Spleen (tissue), 11 donors: ENCODE measurements at regions not wholly inside any gene's neighbourhood (a gene's known extent, or its start where the extent isn't known, plus 50 kb on each side); places are given as distances from the start of the nearest gene placed in this dataset.

Source experiments
- DNase-seq: peaks from one replicate; pipeline ENCODE4 v3.0.0-alpha.2; 2020
- H3K27ac ChIP-seq, 8 donors: fragments of 200-600 bp; sonication (generic) in 7 of 8; 1 replicate in 4 of 8; 2 replicates in 4 of 8; pipeline versions ENCODE4 v1.5.0 to v1.8.0; 2016 to 2021; ENCODE audit warnings: inconsistent platforms in 4 of 8, mild to moderate bottlenecking in 4 of 8, moderate library complexity in 1 of 8
- H3K27me3 ChIP-seq, 7 donors: fragments of 200-600 bp; sonication (generic) in 6 of 7; replicated peaks in 1 of 7; 1 replicate in 4 of 7; 2 replicates in 3 of 7; pipeline versions ENCODE4 v1.5.0 to v1.8.0; 2016 to 2021; ENCODE audit warnings: inconsistent platforms in 3 of 7, mild to moderate bottlenecking in 1 of 7
- H3K36me3 ChIP-seq, 6 donors: fragments of 200-600 bp; sonication (generic) in 5 of 6; 1 replicate in 4 of 6; 2 replicates in 2 of 6; pipeline versions ENCODE4 v1.5.0 to v1.8.0; 2016 to 2021; ENCODE audit warnings: inconsistent platforms in 2 of 6
- H3K4me1 ChIP-seq, 6 donors: fragments of 200-600 bp; sonication (generic) in 5 of 6; 1 replicate in 3 of 6; 2 replicates in 3 of 6; pipeline versions ENCODE4 v1.5.0 to v1.8.0; 2016 to 2021; ENCODE audit warnings: inconsistent platforms in 3 of 6
- H3K4me3 ChIP-seq, 8 donors: fragments of 200-600 bp; sonication (generic) in 7 of 8; 1 replicate in 4 of 8; 2 replicates in 4 of 8; pipeline versions ENCODE4 v1.5.0 to v1.8.0; 2016 to 2021; ENCODE audit warnings: inconsistent platforms in 4 of 8, mild to moderate bottlenecking in 4 of 8, moderate library complexity in 2 of 8
- H3K9me3 ChIP-seq, 8 donors: fragments of 200-600 bp; sonication (generic) in 7 of 8; 1 replicate in 4 of 8; 2 replicates in 4 of 8; pipeline versions ENCODE4 v1.5.0 to v1.8.0; 2016 to 2021; ENCODE audit warnings: inconsistent platforms in 4 of 8
- POLR2A ChIP-seq, 3 donors: fragments of 450-650 bp; IDR thresholded peaks; one replicate each; pipeline ENCODE4 v1.5.1; 2017; ENCODE audit warnings: antibody characterized with exemption in 3 of 3, mild to moderate bottlenecking in 1 of 3
- POLR2AphosphoS5 ChIP-seq, 3 donors: sonication (generic); formaldehyde crosslinking; IDR thresholded peaks; one replicate each; pipeline ENCODE4 v1.5.1; 2017; ENCODE audit warnings: antibody characterized with exemption in 3 of 3
- WGBS, 5 donors: extraction: QIAGEN DNeasy Blood & Tissue Kit in 3 of 5; methylation state at CpG; one replicate each; pipeline versions ENCODE4 v1.1.5 to v1.1.7; 2013 to 2018; 5-methylcytosine and 5-hydroxymethylcytosine counted together
- intact Hi-C: fragments of 100-400 bp; cut with DNase I; formaldehyde crosslinking; loops from one replicate; pipeline ENCODE4 v1.15.0; 2023; ENCODE audit warnings: low total_unique reads
- TF ChIP-seq, protein P1 (sequence below), 11 experiments: fragments of 200-600 bp in 7 of 11; fragments of 450-650 bp in 4 of 11; sonication (generic) in 4 of 11; IDR thresholded peaks in 8 of 11; conservative IDR thresholded peaks in 3 of 11; 1 replicate in 7 of 11; 2 replicates in 4 of 11; pipeline versions ENCODE4 v1.4.0 to v1.8.0; 2016 to 2021; ENCODE audit warnings: antibody characterized with exemption in 11 of 11, inconsistent platforms in 4 of 11, mild to moderate bottlenecking in 1 of 11
- donor health status: healthy with polysubstance abuse.
- donor health status: DM: no; HTN: no; CAD: no; lungs with moderate emphysema.
- donor health status: DM: no; HTN: no; CAD: no.
- donor health status: Bipolar disorder and iron deficiency.
- donor health status: healthy.
- donor health status: DM: no; HTN: no; CAD: no.
- donor health status: DM: yes; HTN: yes; CAD: no.

DNA sequence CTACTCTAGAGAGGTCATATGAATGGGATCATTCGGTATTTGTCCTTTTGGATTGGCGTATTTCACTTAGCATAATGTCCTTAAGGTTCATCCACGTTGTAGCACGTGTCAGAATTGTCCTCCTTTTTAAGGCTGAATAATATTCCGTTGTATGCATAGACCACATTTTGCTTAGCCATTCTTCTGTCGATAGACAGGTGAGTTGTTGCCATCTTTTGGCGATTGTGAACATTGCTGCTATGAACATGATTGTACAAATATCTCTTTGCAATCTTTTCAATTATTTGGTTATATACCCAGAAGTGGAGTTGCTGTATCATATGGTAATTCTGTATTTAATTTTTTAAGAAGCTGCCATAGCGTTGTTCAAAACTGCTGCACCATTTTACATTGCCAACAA lies 52.4 kb upstream of the GOLGA8J start:
- Histone ChIP-seq H3K27me3 (peaks cover 0 to 8% (median 0%) of the 10 kb centered on the region in 7 donors), H3K27ac (no peak overlapping the region), H3K9me3 (peaks cover 0 to 15% (median 4%) of the 10 kb centered on the region in 8 donors), H3K4me1 (no peaks in the 10 kb centered on the region), H3K36me3 (no peaks in the 10 kb centered on the region), H3K4me3 (no peak overlapping the region)
- TF ChIP-seq POLR2AphosphoS5 (IDR thresholded peaks at IDR 0.05) (no peak), POLR2A (IDR thresholded peaks at IDR 0.05) (no peak)
- TF ChIP-seq, protein P1, sequence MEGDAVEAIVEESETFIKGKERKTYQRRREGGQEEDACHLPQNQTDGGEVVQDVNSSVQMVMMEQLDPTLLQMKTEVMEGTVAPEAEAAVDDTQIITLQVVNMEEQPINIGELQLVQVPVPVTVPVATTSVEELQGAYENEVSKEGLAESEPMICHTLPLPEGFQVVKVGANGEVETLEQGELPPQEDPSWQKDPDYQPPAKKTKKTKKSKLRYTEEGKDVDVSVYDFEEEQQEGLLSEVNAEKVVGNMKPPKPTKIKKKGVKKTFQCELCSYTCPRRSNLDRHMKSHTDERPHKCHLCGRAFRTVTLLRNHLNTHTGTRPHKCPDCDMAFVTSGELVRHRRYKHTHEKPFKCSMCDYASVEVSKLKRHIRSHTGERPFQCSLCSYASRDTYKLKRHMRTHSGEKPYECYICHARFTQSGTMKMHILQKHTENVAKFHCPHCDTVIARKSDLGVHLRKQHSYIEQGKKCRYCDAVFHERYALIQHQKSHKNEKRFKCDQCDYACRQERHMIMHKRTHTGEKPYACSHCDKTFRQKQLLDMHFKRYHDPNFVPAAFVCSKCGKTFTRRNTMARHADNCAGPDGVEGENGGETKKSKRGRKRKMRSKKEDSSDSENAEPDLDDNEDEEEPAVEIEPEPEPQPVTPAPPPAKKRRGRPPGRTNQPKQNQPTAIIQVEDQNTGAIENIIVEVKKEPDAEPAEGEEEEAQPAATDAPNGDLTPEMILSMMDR (IDR thresholded peaks at IDR 0.05 in 8 of 11, conservative IDR thresholded peaks at IDR 0.05 in 3 of 11) = no peak
- DNase-seq = no peak
- 82 to 91% (median 86%) methylated on average over 8 of the region's 8 CpGs for WGBS, 5 donors
- intact Hi-C loops = no loop called here

DNA sequence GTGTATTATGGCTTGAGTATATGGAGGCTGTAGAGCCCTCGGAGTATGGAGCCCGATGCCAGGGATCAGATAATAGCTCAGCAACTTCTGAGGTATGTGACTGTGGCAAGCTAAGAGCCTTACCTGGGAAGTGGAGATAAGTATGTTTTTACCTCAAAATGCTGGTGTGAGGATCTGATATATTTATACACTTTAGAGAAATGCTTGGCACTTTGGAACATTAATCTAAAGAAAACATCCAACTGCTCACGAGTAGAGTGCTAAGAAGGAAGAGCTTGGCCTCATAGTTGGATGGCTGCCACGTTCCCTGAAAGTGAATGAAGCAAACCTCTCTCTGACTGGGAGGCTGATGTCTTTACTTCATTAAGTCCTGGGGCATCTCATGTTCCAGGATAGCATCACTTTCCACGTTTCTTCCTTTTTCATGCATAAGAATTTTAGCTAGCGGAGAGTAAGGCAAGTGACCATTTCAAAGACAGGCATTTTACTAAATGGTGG lies 58.9 kb upstream of the GOLGA8J start:
- H3K9me3 ChIP-seq = no peaks in the 10 kb centered on the region
- no peak for DNase-seq
- TF ChIP-seq POLR2A (IDR thresholded peaks at IDR 0.05) (no peak), POLR2AphosphoS5 (IDR thresholded peaks at IDR 0.05) (no peak)
- TF ChIP-seq, protein P1 (IDR thresholded peaks at IDR 0.05 in 8 of 11, conservative IDR thresholded peaks at IDR 0.05 in 3 of 11) = no peak
- intact Hi-C loops = no loop called here
- H3K27ac ChIP-seq = no peak overlapping the region
- 36 to 41% (median 38%) methylated on average over 6 of the region's 6 CpGs for WGBS, 5 donors
- H3K36me3 ChIP-seq = no peaks in the 10 kb centered on the region
- H3K27me3 ChIP-seq = peaks cover 0 to 13% (median 0%) of the 10 kb centered on the region in 7 donors
- no peaks in the 10 kb centered on the region for H3K4me1 ChIP-seq
- no peak overlapping the region for H3K4me3 ChIP-seq

DNA sequence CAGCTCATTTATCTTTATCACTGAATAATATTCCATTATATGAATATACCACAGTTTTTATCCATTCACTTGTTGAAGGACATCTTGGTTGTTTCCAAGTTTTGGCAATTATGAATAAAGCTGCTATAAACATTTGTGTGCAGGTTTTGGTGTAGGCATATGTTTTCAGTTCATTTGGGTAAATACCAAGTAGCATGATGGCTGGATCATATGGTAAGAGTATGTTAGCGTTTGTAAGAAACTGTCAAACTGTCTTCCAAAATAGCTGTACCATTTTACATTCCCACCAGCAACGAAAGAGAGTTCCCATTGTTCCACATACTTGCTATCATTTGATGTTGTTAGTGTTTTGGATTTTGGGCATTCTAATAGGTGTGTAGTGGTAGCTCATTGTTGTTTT lies 72.0 kb upstream of the GOLGA8J start:
- Histone ChIP-seq H3K4me3 (no peak overlapping the region), H3K9me3 (no peaks in the 10 kb centered on the region), H3K27ac (no peak overlapping the region), H3K36me3 (no peaks in the 10 kb centered on the region), H3K4me1 (no peaks in the 10 kb centered on the region), H3K27me3 (peaks cover 0 to 8% (median 0%) of the 10 kb centered on the region in 7 donors)
- intact Hi-C loops = no loop called here
- no peak for TF ChIP-seq POLR2AphosphoS5 (IDR thresholded peaks at IDR 0.05)
- TF ChIP-seq, protein P1 (IDR thresholded peaks at IDR 0.05 in 8 of 11, conservative IDR thresholded peaks at IDR 0.05 in 3 of 11) = no peak
- TF ChIP-seq POLR2A (IDR thresholded peaks at IDR 0.05) = no peak
- WGBS, 5 donors = 80 to 91% (median 88%) methylated on average over 2 of the region's 2 CpGs
- DNase-seq = no peak

DNA sequence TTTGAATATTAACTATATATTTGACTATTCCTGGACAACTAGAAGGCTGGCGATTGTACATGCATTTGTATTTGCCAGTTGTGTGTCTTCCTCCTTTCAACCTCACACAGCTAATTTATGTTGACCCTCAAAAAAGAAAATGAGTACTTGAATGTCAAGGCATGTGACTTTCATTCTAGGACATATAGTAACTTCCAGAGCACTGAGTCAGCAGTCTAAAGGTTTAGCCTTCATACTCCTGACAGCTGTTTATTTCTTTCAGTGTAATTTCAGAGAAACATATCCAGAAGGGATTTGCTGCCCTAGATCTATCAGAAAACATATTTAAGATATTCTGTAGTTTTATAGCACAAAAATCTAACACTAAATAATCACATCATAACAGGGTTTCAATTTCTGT lies 74.6 kb upstream of the GOLGA8J start:
- no peak for TF ChIP-seq POLR2A (IDR thresholded peaks at IDR 0.05)
- TF ChIP-seq, protein P1 (IDR thresholded peaks at IDR 0.05 in 8 of 11, conservative IDR thresholded peaks at IDR 0.05 in 3 of 11) = no peak
- no peak for TF ChIP-seq POLR2AphosphoS5 (IDR thresholded peaks at IDR 0.05)
- Histone ChIP-seq H3K4me3 (no peak overlapping the region), H3K27me3 (peaks cover 0 to 8% (median 0%) of the 10 kb centered on the region in 7 donors), H3K36me3 (no peaks in the 10 kb centered on the region), H3K9me3 (no peaks in the 10 kb centered on the region), H3K27ac (no peak overlapping the region), H3K4me1 (no peaks in the 10 kb centered on the region)
- DNase-seq = no peak
- WGBS, 5 donors = 88 to 94% (median 93%) methylated on average over 1 of the region's 1 CpG
- intact Hi-C loops = no loop called here
